Anterior cingulate cortex (tissue), 58 donors: ENCODE measurements at regions not wholly inside any gene's neighbourhood (a gene's known extent, or its start where the extent isn't known, plus 50 kb on each side); places are given as distances from the start of the nearest gene placed in this dataset.
"Not testable (repeated sequence)": the region's sequence is repeated elsewhere in the genome, so short reads cannot be mapped to it uniquely, and the experiment has no call there.

ENCODE experiments used
- DNase-seq, 58 donors: peaks; one replicate each; lab custom pipeline; 2025; lab: John Stamatoyannopoulos, UW

GRCh38 chr2:234705108-234705507 is 208.2 kb upstream of the ARL4C start:
- no peak for DNase-seq

- no peak for DNase-seq
These were observed 206.4 kb upstream of the ARL4C start for GRCh38 chr2:234703258-234703657.

GRCh38 chr2:234702731-234703225 is 205.9 kb upstream of the ARL4C start:
- DNase-seq, result no peak

GRCh38 chr2:234701841-234702240 is 205.0 kb upstream of the ARL4C start:
- DNase-seq, result no peak

- no peak for DNase-seq
These were observed 204.5 kb upstream of the ARL4C start for GRCh38 chr2:234701421-234701820.

GRCh38 chr2:234699456-234699855 is 202.6 kb upstream of the ARL4C start:
- DNase-seq, result no peak

GRCh38 chr2:234697300-234697876 is 200.5 kb upstream of the ARL4C start:
- DNase-seq, result not testable (repeated sequence)

- DNase-seq, result no peak
These were observed 199.1 kb upstream of the ARL4C start for GRCh38 chr2:234695981-234696380.

- DNase-seq, result no peak
These were observed 197.5 kb upstream of the ARL4C start for GRCh38 chr2:234694244-234695013.

GRCh38 chr2:234693681-234694190 is 196.9 kb upstream of the ARL4C start:
- DNase-seq, result not testable (repeated sequence)

GRCh38 chr2:234693191-234693590 is 196.3 kb upstream of the ARL4C start:
- not testable (repeated sequence) for DNase-seq

GRCh38 chr2:234691968-234692955 is 195.4 kb upstream of the ARL4C start:
- DNase-seq, result no peak

GRCh38 chr2:234691214-234691575 is 194.3 kb upstream of the ARL4C start:
- DNase-seq, result no peak

GRCh38 chr2:234690569-234691213 is 193.8 kb upstream of the ARL4C start:
- no peak for DNase-seq

GRCh38 chr2:234689911-234690379 is 193.1 kb upstream of the ARL4C start:
- DNase-seq, result no peak

- no peak for DNase-seq
These were observed 191.0 kb upstream of the ARL4C start for GRCh38 chr2:234687718-234688475.

GRCh38 chr2:234686088-234686890 is 189.4 kb upstream of the ARL4C start:
- DNase-seq, result no peak

GRCh38 chr2:234684466-234684865 is 187.6 kb upstream of the ARL4C start:
- DNase-seq, result no peak
